ENCODE measurements at regions not wholly inside any gene's neighbourhood (a gene's known extent, or its start where the extent isn't known, plus 50 kb on each side); places are given as distances from the start of the nearest gene placed in this dataset.

GRCh38 chr2:214631406-214631805 is 178.1 kb downstream of the BARD1 start:
- H3K4me3 ChIP-seq (replicated peaks in 1 of 2; ENCODE audit: low read depth in 2 of 2, low read length in 2 of 2) = no peak overlapping the region
- DNase-seq (ENCODE audit: low read depth in 2 of 2) = no peak
- TF ChIP-seq, protein P1, sequence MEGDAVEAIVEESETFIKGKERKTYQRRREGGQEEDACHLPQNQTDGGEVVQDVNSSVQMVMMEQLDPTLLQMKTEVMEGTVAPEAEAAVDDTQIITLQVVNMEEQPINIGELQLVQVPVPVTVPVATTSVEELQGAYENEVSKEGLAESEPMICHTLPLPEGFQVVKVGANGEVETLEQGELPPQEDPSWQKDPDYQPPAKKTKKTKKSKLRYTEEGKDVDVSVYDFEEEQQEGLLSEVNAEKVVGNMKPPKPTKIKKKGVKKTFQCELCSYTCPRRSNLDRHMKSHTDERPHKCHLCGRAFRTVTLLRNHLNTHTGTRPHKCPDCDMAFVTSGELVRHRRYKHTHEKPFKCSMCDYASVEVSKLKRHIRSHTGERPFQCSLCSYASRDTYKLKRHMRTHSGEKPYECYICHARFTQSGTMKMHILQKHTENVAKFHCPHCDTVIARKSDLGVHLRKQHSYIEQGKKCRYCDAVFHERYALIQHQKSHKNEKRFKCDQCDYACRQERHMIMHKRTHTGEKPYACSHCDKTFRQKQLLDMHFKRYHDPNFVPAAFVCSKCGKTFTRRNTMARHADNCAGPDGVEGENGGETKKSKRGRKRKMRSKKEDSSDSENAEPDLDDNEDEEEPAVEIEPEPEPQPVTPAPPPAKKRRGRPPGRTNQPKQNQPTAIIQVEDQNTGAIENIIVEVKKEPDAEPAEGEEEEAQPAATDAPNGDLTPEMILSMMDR (IDR thresholded peaks at IDR 0.05; ENCODE audit: low read depth, low read length) = no peak

GRCh38 chr2:214630402-214631045 is 179.0 kb downstream of the BARD1 start:
- no peak overlapping the region for H3K4me3 ChIP-seq (replicated peaks in 1 of 2; ENCODE audit: low read depth in 2 of 2, low read length in 2 of 2)
- TF ChIP-seq, protein P1 (IDR thresholded peaks at IDR 0.05; ENCODE audit: low read depth, low read length) = no peak
- peak in 1 of 2 donors; percentile 9 for DNase-seq (ENCODE audit: low read depth in 2 of 2)

GRCh38 chr2:214629875-214630274 is 179.6 kb downstream of the BARD1 start:
- no peak overlapping the region for H3K4me3 ChIP-seq (replicated peaks in 1 of 2; ENCODE audit: low read depth in 2 of 2, low read length in 2 of 2)
- TF ChIP-seq, protein P1 (IDR thresholded peaks at IDR 0.05; ENCODE audit: low read depth, low read length) = no peak
- no peak for DNase-seq (ENCODE audit: low read depth in 2 of 2)

Data from cardiac fibroblast (primary cell).